ENCODE measurements at regions not wholly inside any gene's neighbourhood (a gene's known extent, or its start where the extent isn't known, plus 50 kb on each side); places are given as distances from the start of the nearest gene placed in this dataset.

DNA sequence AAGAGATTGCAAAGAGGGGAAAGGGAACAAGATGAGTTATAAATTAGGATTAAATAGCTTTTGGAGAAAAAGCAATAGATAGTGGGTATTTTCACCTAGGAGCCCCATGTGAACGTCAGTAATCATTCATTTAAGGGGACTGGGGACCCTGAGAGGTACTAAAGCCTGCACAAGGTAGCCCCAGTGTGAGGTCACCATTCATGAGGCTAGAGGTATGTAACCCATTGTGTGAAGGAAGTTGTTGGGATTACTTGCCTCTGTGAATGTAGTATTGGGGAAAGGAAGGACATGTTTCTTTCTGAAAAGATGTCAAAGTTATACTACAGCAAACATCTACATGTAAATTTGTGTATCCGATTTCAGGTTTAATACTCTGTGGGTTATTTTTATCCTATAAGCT lies 276.8 kb downstream of the TBX15 start:
- TF ChIP-seq, protein P1, sequence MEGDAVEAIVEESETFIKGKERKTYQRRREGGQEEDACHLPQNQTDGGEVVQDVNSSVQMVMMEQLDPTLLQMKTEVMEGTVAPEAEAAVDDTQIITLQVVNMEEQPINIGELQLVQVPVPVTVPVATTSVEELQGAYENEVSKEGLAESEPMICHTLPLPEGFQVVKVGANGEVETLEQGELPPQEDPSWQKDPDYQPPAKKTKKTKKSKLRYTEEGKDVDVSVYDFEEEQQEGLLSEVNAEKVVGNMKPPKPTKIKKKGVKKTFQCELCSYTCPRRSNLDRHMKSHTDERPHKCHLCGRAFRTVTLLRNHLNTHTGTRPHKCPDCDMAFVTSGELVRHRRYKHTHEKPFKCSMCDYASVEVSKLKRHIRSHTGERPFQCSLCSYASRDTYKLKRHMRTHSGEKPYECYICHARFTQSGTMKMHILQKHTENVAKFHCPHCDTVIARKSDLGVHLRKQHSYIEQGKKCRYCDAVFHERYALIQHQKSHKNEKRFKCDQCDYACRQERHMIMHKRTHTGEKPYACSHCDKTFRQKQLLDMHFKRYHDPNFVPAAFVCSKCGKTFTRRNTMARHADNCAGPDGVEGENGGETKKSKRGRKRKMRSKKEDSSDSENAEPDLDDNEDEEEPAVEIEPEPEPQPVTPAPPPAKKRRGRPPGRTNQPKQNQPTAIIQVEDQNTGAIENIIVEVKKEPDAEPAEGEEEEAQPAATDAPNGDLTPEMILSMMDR (IDR thresholded peaks at IDR 0.05): no peak
- no peak for TF ChIP-seq POLR2A (IDR thresholded peaks at IDR 0.05)
- TF ChIP-seq POLR2AphosphoS5 (IDR thresholded peaks at IDR 0.05): no peak
- TF ChIP-seq EP300 (IDR thresholded peaks at IDR 0.05): no peak
